K562 (cell line): ENCODE measurements at regions not wholly inside any gene's neighbourhood (a gene's known extent, or its start where the extent isn't known, plus 50 kb on each side); places are given as distances from the start of the nearest gene placed in this dataset.

Experiments used
- NBN ChIP-seq: fragments of 450-650 bp; IDR thresholded peaks from 2 replicates; pipeline ENCODE4 v1.6.1; 2016; ENCODE audit warnings: low read depth, mild to moderate bottlenecking
- U2AF1 ChIP-seq: fragments of 200-400 bp; formaldehyde crosslinking; optimal IDR thresholded peaks from 2 replicates; pipeline ENCODE3; 2017; ENCODE audit warnings: mild to moderate bottlenecking, low read depth, low read length, moderate library complexity
- ZNF175 ChIP-seq: fragments of 200-800 bp; sonication (Bioruptor generic); IDR thresholded peaks from 2 replicates; pipeline ENCODE4 v1.6.1; 2016; ENCODE audit warnings: low read depth, mild to moderate bottlenecking, missing genetic modification characterization, missing compliant biosample characterization
- TF ChIP-seq, protein P1 (sequence below): fragments of 450-650 bp; IDR thresholded peaks from 2 replicates; pipeline ENCODE4 v1.6.1; 2016; ENCODE audit warnings: borderline replicate concordance
- TF ChIP-seq, protein P2 (sequence below), 3 experiments: IDR thresholded peaks in 2 of 3; conservative IDR thresholded peaks in 1 of 3; 2 replicates each; pipeline ENCODE4 v1.5.1; 2011 to 2012; ENCODE audit warnings: low read length in 3 of 3, mild to moderate bottlenecking in 3 of 3, control low read depth in 2 of 3, improper control_type of control experiment in 1 of 3, inconsistent platforms in 1 of 3, low read depth in 1 of 3, mixed read lengths in 1 of 3, moderate library complexity in 1 of 3; ENCODE audit not compliant: insufficient read depth in 2 of 3

DNA sequence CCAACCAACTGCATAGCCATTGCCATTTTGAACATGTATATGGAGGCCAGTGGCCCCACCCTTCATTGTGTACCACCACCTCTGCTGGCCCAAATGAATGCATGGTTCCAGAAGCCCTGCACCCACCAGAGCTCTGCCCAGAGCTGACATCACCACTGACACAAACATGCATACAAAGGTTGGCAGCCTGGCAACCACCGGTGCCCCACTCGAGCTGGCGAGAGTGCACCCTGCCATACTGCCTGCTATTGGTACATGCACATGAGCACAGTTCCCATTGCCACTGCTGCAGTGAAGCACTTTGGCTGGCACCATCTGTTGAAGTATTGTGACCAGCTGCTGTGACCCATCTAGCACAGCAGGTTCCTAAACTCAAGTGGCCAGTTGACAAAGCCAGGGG is 1564.9 kb downstream of the OLFM4 start:
- TF ChIP-seq ZNF175 (CRISPR knock-in tag), result no peak
- no peak for TF ChIP-seq U2AF1
- TF ChIP-seq, protein P1, sequence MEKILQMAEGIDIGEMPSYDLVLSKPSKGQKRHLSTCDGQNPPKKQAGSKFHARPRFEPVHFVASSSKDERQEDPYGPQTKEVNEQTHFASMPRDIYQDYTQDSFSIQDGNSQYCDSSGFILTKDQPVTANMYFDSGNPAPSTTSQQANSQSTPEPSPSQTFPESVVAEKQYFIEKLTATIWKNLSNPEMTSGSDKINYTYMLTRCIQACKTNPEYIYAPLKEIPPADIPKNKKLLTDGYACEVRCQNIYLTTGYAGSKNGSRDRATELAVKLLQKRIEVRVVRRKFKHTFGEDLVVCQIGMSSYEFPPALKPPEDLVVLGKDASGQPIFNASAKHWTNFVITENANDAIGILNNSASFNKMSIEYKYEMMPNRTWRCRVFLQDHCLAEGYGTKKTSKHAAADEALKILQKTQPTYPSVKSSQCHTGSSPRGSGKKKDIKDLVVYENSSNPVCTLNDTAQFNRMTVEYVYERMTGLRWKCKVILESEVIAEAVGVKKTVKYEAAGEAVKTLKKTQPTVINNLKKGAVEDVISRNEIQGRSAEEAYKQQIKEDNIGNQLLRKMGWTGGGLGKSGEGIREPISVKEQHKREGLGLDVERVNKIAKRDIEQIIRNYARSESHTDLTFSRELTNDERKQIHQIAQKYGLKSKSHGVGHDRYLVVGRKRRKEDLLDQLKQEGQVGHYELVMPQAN, result no peak
- TF ChIP-seq, protein P2, sequence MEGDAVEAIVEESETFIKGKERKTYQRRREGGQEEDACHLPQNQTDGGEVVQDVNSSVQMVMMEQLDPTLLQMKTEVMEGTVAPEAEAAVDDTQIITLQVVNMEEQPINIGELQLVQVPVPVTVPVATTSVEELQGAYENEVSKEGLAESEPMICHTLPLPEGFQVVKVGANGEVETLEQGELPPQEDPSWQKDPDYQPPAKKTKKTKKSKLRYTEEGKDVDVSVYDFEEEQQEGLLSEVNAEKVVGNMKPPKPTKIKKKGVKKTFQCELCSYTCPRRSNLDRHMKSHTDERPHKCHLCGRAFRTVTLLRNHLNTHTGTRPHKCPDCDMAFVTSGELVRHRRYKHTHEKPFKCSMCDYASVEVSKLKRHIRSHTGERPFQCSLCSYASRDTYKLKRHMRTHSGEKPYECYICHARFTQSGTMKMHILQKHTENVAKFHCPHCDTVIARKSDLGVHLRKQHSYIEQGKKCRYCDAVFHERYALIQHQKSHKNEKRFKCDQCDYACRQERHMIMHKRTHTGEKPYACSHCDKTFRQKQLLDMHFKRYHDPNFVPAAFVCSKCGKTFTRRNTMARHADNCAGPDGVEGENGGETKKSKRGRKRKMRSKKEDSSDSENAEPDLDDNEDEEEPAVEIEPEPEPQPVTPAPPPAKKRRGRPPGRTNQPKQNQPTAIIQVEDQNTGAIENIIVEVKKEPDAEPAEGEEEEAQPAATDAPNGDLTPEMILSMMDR (IDR thresholded peaks at IDR 0.05 in 2 of 3, conservative IDR thresholded peaks at IDR 0.05 in 1 of 3; ENCODE audit: insufficient read depth in 2 of 3, low read depth in 1 of 3, low read length in 3 of 3), result no peak
- no peak for TF ChIP-seq NBN
